ENCODE measurements at regions not wholly inside any gene's neighbourhood (a gene's known extent, or its start where the extent isn't known, plus 50 kb on each side); places are given as distances from the start of the nearest gene placed in this dataset.

- no peak for TF ChIP-seq ZNF462 (CRISPR knock-in tag; IDR thresholded peaks at IDR 0.05)
- TF ChIP-seq EZH2 (IDR thresholded peaks at IDR 0.05; ENCODE audit: low read depth, unreplicated experiment) = no peak
- TF ChIP-seq CREB1 (CRISPR knock-in tag; IDR thresholded peaks at IDR 0.05; ENCODE audit: low read depth) = no peak
- TF ChIP-seq JUNB (IDR thresholded peaks at IDR 0.05; ENCODE audit: unreplicated experiment) = no peak
- no peak for TF ChIP-seq CTCF (conservative IDR thresholded peaks at IDR 0.05; ENCODE audit: low read depth in 2 of 2)
- no peak for TF ChIP-seq REST (IDR thresholded peaks at IDR 0.05; ENCODE audit: unreplicated experiment)
- no peak for TF ChIP-seq ZNF331 (CRISPR knock-in tag; IDR thresholded peaks at IDR 0.05; ENCODE audit: low read depth)
These were observed 905.6 kb upstream of the CDH6 start (continued) for GRCh38 chr5:30287890-30288289.

Data from GM23338 (cell line).